Liver (tissue), 8 donors: ENCODE measurements at regions not wholly inside any gene's neighbourhood (a gene's known extent, or its start where the extent isn't known, plus 50 kb on each side); places are given as distances from the start of the nearest gene placed in this dataset.

ENCODE experiments used
- DNase-seq: peaks from one replicate; pipeline ENCODE4 v3.0.0-alpha.2; 2017; ENCODE audit warnings: low spot score
- H3K27ac ChIP-seq, 2 donors: one replicate each; pipeline ENCODE4 v1.7.0; 2013; ENCODE audit warnings: inconsistent platforms in 2 of 2, low read length in 2 of 2, control low read depth in 1 of 2, low read depth in 1 of 2, mild to moderate bottlenecking in 1 of 2
- H3K27me3 ChIP-seq, 4 donors: one replicate each; pipeline versions ENCODE4 v1.6.1 to v1.7.0; 2013; ENCODE audit warnings: low read length in 3 of 4, inconsistent platforms in 1 of 4, mild to moderate bottlenecking in 1 of 4, moderate library complexity in 1 of 4; ENCODE audit not compliant: control insufficient read depth in 4 of 4, insufficient read depth in 4 of 4
- H3K36me3 ChIP-seq, 4 donors: one replicate each; pipeline versions ENCODE4 v1.6.1 to v1.7.0; 2013; ENCODE audit warnings: low read length in 3 of 4, mild to moderate bottlenecking in 3 of 4, low read depth in 1 of 4, moderate library complexity in 1 of 4; ENCODE audit not compliant: control insufficient read depth in 4 of 4, insufficient read depth in 3 of 4
- H3K4me1 ChIP-seq, 4 donors: one replicate each; pipeline versions ENCODE4 v1.6.1 to v1.7.0; 2013; ENCODE audit warnings: low read length in 3 of 4, mild to moderate bottlenecking in 3 of 4, moderate library complexity in 1 of 4; ENCODE audit not compliant: control insufficient read depth in 4 of 4, insufficient read depth in 4 of 4
- H3K4me3 ChIP-seq, 3 donors: one replicate each; pipeline versions ENCODE4 v1.6.1 to v1.7.0; 2013; ENCODE audit warnings: low read length in 3 of 3, control low read depth in 1 of 3, low read depth in 1 of 3, mild to moderate bottlenecking in 1 of 3
- H3K9ac ChIP-seq, 2 donors: one replicate each; pipeline ENCODE4 v1.7.0; 2013; ENCODE audit warnings: low read length in 2 of 2, mild to moderate bottlenecking in 2 of 2, moderate library complexity in 2 of 2, control low read depth in 1 of 2, low read depth in 1 of 2
- H3K9me3 ChIP-seq, 4 donors: one replicate each; pipeline versions ENCODE4 v1.6.1 to v1.7.0; 2013; ENCODE audit warnings: low read length in 3 of 4; ENCODE audit not compliant: control insufficient read depth in 4 of 4
- CTCF ChIP-seq: fragments of 150-350 bp; IDR thresholded peaks from 2 replicates; pipeline ENCODE4 v1.5.1; 2017; ENCODE audit warnings: improper control_type of control experiment, low read depth, low read length; ENCODE audit not compliant: missing input control
- EGR1 ChIP-seq, 2 donors: IDR thresholded peaks; 2 replicates each; pipeline ENCODE4 v1.6.1; 2016 to 2018; ENCODE audit warnings: antibody characterized with exemption in 2 of 2, low read depth in 2 of 2
- FOXA1 ChIP-seq: IDR thresholded peaks from 2 replicates; pipeline ENCODE4 v1.6.1; 2016; ENCODE audit warnings: antibody characterized with exemption
- FOXA2 ChIP-seq: IDR thresholded peaks from 2 replicates; pipeline ENCODE4 v1.6.1; 2016; ENCODE audit warnings: antibody characterized with exemption
- GABPA ChIP-seq, 2 donors: IDR thresholded peaks in 1 of 2; conservative IDR thresholded peaks in 1 of 2; 2 replicates each; pipeline ENCODE4 v1.6.1; 2016; ENCODE audit warnings: antibody characterized with exemption in 2 of 2, mild to moderate bottlenecking in 1 of 2, moderate library complexity in 1 of 2
- HNF4A ChIP-seq, 2 donors: conservative IDR thresholded peaks; 2 replicates each; pipeline ENCODE4 v1.6.1; 2016; ENCODE audit warnings: antibody characterized with exemption in 2 of 2, mild to moderate bottlenecking in 2 of 2
- HNF4G ChIP-seq: IDR thresholded peaks from 2 replicates; pipeline ENCODE4 v1.6.1; 2016; ENCODE audit warnings: antibody characterized with exemption
- JUND ChIP-seq, 2 donors: IDR thresholded peaks; 2 replicates each; pipeline ENCODE4 v1.6.1; 2016; ENCODE audit warnings: antibody characterized with exemption in 2 of 2
- MAX ChIP-seq: IDR thresholded peaks from 2 replicates; pipeline ENCODE4 v1.6.1; 2016; ENCODE audit warnings: antibody characterized with exemption
- NR2F2 ChIP-seq: IDR thresholded peaks from 2 replicates; pipeline ENCODE4 v1.6.1; 2016; ENCODE audit warnings: antibody characterized with exemption
- RAD21 ChIP-seq, 2 donors: IDR thresholded peaks; 2 replicates each; pipeline ENCODE4 v1.6.1; 2016; ENCODE audit warnings: antibody characterized with exemption in 2 of 2, mild to moderate bottlenecking in 2 of 2
- RXRA ChIP-seq, 2 donors: IDR thresholded peaks; 2 replicates each; pipeline ENCODE4 v1.6.1; 2017 to 2018; ENCODE audit warnings: antibody characterized with exemption in 2 of 2, mild to moderate bottlenecking in 1 of 2
- SP1 ChIP-seq: IDR thresholded peaks from 2 replicates; pipeline ENCODE4 v1.6.1; 2018; ENCODE audit warnings: antibody characterized with exemption, mild to moderate bottlenecking
- TAF1 ChIP-seq: conservative IDR thresholded peaks from 2 replicates; pipeline ENCODE4 v1.6.1; 2016; ENCODE audit warnings: antibody characterized with exemption, mild to moderate bottlenecking
- YY1 ChIP-seq: IDR thresholded peaks from 2 replicates; pipeline ENCODE4 v1.6.1; 2016; ENCODE audit warnings: antibody characterized with exemption, mild to moderate bottlenecking
- WGBS: extraction: QIAGEN DNeasy Blood & Tissue Kit; methylation state at CpG from one replicate; pipeline ENCODE4 v1.1.7; 2013; 5-methylcytosine and 5-hydroxymethylcytosine counted together
- TF ChIP-seq, protein P1 (sequence below): IDR thresholded peaks from 2 replicates; pipeline ENCODE4 v1.6.1; 2016; ENCODE audit warnings: antibody characterized with exemption
- TF ChIP-seq, protein P2 (sequence below): IDR thresholded peaks from 2 replicates; pipeline ENCODE4 v1.6.1; 2016; ENCODE audit warnings: antibody characterized with exemption, mild to moderate bottlenecking
- TF ChIP-seq, protein P3 (sequence below): IDR thresholded peaks from 2 replicates; pipeline ENCODE4 v1.6.1; 2016; ENCODE audit warnings: antibody characterized with exemption
- donor health status: healthy.
- donor health status: healthy.
- donor health status: healthy.
- donor health status: healthy.
- donor health status: healthy.

DNA sequence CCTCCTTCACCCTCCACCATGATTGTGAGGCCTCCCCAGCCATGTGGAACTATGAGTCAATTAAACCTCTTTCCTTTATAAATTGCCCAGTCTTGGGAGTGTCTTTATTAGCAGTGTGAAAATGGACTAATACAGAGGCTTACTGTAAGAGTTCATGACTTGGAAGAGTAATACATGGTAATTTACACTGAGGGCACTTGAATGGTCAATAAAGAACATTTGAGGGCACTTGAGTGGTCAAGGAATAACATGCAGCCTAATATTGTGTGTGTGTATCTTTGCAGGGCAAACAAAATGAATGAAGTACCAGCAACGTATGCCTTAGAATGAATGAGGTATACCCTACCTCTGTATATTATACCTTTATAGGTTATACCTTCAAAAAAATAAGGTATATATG lies 190.4 kb upstream of the SOX11 start (continued):
- TF ChIP-seq FOXA1 (no peak), YY1 (no peak), RXRA (IDR thresholded peaks at IDR 0.05) (no peak), TAF1 (no peak), RAD21 (IDR thresholded peaks at IDR 0.05) (no peak), EGR1 (IDR thresholded peaks at IDR 0.05; ENCODE audit: low read depth in 2 of 2) (no peak), GABPA (IDR thresholded peaks at IDR 0.05 in 1 of 2, conservative IDR thresholded peaks at IDR 0.05 in 1 of 2) (no peak), MAX (no peak)
- TF ChIP-seq, protein P1, sequence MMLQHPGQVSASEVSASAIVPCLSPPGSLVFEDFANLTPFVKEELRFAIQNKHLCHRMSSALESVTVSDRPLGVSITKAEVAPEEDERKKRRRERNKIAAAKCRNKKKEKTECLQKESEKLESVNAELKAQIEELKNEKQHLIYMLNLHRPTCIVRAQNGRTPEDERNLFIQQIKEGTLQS: no peak

- DNase-seq: no peak
- H3K9ac ChIP-seq: no peak overlapping the region
- H3K9me3 ChIP-seq: no peaks in the 10 kb centered on the region
- no peak overlapping the region for H3K27ac ChIP-seq
- no peaks in the 10 kb centered on the region for H3K36me3 ChIP-seq
- H3K4me1 ChIP-seq: no peaks in the 10 kb centered on the region
- H3K27me3 ChIP-seq: peaks cover 0 to 2% (median 0%) of the 10 kb centered on the region in 4 donors
- TF ChIP-seq, protein P1: no peak
- TF ChIP-seq, protein P2, sequence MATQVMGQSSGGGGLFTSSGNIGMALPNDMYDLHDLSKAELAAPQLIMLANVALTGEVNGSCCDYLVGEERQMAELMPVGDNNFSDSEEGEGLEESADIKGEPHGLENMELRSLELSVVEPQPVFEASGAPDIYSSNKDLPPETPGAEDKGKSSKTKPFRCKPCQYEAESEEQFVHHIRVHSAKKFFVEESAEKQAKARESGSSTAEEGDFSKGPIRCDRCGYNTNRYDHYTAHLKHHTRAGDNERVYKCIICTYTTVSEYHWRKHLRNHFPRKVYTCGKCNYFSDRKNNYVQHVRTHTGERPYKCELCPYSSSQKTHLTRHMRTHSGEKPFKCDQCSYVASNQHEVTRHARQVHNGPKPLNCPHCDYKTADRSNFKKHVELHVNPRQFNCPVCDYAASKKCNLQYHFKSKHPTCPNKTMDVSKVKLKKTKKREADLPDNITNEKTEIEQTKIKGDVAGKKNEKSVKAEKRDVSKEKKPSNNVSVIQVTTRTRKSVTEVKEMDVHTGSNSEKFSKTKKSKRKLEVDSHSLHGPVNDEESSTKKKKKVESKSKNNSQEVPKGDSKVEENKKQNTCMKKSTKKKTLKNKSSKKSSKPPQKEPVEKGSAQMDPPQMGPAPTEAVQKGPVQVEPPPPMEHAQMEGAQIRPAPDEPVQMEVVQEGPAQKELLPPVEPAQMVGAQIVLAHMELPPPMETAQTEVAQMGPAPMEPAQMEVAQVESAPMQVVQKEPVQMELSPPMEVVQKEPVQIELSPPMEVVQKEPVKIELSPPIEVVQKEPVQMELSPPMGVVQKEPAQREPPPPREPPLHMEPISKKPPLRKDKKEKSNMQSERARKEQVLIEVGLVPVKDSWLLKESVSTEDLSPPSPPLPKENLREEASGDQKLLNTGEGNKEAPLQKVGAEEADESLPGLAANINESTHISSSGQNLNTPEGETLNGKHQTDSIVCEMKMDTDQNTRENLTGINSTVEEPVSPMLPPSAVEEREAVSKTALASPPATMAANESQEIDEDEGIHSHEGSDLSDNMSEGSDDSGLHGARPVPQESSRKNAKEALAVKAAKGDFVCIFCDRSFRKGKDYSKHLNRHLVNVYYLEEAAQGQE: no peak
- TF ChIP-seq GABPA (IDR thresholded peaks at IDR 0.05 in 1 of 2, conservative IDR thresholded peaks at IDR 0.05 in 1 of 2) (no peak), FOXA1 (no peak), CTCF (no peak), NR2F2 (no peak), MAX (no peak), HNF4G (no peak), RXRA (IDR thresholded peaks at IDR 0.05) (no peak), HNF4A (conservative IDR thresholded peaks at IDR 0.05) (no peak), TAF1 (no peak), EGR1 (IDR thresholded peaks at IDR 0.05; ENCODE audit: low read depth in 2 of 2) (no peak), FOXA2 (no peak), RAD21 (IDR thresholded peaks at IDR 0.05) (no peak), YY1 (no peak), SP1 (no peak), JUND (IDR thresholded peaks at IDR 0.05) (no peak)
- TF ChIP-seq, protein P3, sequence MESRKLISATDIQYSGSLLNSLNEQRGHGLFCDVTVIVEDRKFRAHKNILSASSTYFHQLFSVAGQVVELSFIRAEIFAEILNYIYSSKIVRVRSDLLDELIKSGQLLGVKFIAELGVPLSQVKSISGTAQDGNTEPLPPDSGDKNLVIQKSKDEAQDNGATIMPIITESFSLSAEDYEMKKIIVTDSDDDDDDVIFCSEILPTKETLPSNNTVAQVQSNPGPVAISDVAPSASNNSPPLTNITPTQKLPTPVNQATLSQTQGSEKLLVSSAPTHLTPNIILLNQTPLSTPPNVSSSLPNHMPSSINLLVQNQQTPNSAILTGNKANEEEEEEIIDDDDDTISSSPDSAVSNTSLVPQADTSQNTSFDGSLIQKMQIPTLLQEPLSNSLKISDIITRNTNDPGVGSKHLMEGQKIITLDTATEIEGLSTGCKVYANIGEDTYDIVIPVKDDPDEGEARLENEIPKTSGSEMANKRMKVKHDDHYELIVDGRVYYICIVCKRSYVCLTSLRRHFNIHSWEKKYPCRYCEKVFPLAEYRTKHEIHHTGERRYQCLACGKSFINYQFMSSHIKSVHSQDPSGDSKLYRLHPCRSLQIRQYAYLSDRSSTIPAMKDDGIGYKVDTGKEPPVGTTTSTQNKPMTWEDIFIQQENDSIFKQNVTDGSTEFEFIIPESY: no peak
- WGBS: 56% methylated on average over 3 of the region's 3 CpGs
- H3K4me3 ChIP-seq: no peak overlapping the region
These were observed 189.8 kb upstream of the SOX11 start for GRCh38 chr2:5502385-5502784.
